Stimulated activated CD8-positive, alpha-beta memory T cell treated with anti-CD3 and anti-CD28 coated beads, Interleukin-7, amount 100 ng/mL, for 48 hours (primary cell): ENCODE measurements at regions not wholly inside any gene's neighbourhood (a gene's known extent, or its start where the extent isn't known, plus 50 kb on each side); places are given as distances from the start of the nearest gene placed in this dataset.

ENCODE experiments used
- DNase-seq, 2 donors: peaks; one replicate each; pipeline ENCODE4 v3.0.0-alpha.2; 2020; ENCODE audit warnings: low read depth in 1 of 2; ENCODE audit errors: extremely low read depth in 1 of 2

DNA sequence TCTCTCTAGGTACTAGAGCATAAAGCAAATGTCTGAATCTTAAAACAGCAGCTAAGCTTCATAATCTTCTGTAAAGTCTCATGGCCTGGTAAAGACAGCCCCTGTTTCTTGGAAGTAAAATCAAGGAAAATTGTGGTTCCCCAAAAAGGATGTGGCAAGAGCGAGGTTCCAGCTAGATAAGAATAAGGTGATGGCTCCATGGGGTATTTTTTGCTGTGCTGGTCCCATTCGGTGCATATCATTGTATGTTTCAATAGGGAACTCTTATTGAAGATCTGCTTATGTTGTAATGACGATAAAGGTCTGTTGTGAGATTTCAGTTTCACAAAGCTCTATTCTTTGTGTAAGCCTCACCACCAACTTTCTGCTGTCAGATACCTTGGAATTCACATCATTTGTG is 316.9 kb upstream of the NOCT start:
- DNase-seq, result no peak

GRCh38 chr4:138697851-138698250 is 317.7 kb upstream of the NOCT start:
- no peak for DNase-seq

GRCh38 chr4:138696771-138697170 is 318.8 kb upstream of the NOCT start:
- no peak for DNase-seq

DNA sequence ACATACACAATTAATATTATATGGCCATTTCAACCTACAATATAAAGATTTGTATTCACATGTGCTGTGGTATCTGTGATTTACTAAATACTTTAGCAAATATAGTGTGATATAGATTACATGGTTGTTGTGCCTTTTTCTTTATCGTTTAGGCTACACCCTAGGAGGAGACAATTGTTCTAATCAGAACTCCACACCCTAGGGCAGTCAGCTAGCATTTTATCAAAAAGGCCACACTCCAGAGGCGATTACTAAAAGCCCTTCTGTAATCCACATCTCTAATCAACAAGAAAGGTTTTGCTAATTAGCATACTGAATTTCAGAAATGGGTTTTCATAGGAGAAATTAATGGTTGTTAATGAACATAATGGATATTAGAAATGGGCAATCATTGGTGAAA is 319.5 kb upstream of the NOCT start:
- no peak for DNase-seq

- DNase-seq, result no peak
These were observed 322.1 kb upstream of the NOCT start for GRCh38 chr4:138693526-138693925.

DNA sequence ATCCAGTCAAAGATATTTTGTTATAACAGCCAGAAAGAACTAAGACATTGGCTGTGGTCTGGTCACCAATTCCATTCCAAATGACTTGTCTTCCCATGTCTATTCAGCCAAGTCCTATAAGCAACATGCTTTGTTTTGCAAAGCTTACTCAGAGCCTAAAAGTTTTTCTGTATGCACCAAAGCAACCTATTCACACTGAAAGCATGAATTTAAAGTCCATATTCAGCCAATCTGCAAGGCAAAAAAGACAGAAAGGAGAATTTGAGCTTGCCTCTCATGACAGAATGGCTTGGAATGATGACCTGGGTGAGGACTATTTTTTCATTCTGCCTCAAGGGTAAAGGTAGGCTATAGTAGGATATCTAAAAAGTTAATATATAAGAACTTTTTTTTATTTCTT is 323.2 kb upstream of the NOCT start:
- DNase-seq, result no peak

GRCh38 chr4:138689593-138689992 is 326.0 kb upstream of the NOCT start:
- DNase-seq, result no peak

DNA sequence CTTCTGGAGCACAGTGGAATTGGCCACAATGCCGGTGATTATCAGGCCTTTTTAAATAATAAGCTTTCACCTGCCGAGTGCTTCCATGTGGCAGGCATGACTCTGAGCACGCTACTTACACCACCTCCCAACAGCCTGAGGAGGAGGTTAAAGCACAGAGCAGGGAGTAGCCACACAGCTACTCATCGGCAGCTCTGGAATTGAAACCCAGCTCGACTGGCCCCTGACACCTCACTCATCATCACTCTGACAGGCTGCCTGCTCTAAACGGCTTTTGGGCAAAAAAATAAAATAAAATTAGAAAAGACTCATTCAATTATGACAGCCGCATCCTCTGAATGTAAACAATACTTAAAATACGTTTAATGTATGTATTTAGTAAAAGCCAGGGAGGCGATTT is 326.4 kb upstream of the NOCT start:
- DNase-seq, result no peak

GRCh38 chr4:138688408-138689085 is 327.0 kb upstream of the NOCT start:
- DNase-seq, result no peak

DNA sequence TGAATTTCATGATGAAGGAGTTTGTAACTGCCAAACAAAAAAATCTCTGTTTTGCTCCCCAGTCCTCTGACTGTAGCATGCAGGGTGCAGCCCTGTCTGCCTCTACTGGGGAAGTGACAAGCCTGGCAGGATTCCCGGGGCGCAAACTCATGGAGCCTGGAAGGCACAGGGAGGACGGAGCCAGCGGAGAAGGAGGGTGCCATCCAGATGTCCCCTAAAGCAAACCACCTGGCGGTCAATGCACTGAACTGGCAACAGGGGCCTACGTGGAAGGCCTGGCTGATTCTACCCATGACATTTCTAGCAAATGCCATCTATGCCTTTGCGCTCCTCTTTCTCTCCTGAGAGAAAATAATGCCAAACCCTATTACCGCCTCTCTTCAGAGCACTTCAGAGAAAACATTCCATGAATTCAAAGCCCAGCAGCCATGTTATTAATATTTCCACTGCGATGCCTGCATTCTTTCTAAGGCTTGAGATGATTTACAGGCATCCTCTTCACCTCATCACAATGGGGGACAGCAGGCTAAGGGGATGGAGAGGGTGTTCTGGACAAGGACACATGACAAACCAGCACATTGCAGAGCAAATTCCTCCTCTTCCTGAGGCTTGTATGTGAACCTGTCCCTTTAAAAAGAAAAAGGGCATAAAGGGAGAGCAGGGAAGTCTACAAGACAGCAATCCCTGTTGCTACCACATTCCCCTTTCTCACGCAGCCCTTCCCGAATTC is 329.3 kb upstream of the NOCT start:
- no peak for DNase-seq

DNA sequence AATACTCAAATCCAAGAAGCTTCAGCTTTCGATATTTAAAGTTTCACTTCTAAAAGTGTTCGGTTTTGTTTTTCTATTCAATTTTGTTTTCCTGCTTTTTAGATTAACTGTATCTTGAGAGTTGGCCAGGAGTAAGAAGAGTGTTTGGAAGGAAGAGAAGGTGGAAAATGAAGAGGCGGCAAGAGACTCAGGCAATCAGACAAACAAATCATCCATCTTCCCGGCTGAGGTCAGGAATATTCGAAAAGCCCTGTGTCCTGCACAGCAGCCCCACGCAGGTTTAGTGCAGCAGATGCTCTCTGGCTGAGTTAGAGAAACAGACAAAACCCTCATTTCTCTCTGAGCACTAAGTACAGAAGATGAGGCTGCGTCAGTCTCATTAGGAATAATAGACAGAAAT is 330.3 kb upstream of the NOCT start:
- DNase-seq, result no peak

DNA sequence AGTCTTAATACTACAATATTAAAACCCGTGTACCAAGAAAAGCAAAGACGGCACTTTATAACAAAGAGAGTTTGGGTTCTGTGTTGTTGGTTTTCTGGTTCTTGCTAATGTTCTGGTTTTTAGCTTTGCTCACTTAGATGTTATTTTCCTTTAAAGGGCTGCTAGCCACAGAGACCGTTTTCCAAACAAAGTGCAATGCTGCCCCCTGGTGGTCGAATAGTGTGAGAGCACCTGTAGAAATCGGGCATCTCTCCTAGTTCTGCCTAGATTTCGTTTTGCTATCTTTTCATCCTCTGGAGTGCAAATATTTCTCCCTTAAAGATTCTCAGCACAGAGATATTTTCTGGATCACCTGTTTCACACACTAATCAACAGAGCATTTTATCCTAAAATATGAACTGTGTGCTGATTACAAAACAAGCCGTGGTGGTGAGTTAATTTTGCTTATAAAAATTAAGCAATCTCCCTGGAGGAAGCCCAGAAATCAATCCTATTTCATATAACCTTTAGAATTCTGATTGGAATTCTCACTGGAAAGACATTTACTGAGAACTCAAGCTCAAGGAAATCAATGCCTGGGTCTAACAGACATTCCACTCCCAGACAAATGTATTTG is 334.5 kb upstream of the NOCT start:
- DNase-seq, result peak; percentile 24 to 31

DNA sequence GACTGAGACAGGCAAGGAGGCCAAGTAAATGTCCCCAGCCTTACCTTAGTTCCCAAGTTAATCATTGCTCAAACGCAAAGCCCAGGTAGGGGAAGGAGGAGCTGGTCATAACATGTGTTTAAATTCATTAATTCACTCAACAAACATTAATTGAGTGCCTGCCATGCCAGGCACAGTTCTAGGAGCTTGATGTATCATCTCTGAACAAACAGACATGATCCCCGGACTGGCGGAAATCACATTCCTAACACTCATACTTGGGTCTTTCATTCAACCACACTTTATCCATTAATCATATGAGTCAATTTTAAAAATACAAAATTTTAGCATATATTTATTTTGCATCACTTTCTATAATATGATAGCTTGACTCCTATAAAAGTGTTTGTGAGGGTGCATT is 335.3 kb upstream of the NOCT start:
- no peak for DNase-seq

DNA sequence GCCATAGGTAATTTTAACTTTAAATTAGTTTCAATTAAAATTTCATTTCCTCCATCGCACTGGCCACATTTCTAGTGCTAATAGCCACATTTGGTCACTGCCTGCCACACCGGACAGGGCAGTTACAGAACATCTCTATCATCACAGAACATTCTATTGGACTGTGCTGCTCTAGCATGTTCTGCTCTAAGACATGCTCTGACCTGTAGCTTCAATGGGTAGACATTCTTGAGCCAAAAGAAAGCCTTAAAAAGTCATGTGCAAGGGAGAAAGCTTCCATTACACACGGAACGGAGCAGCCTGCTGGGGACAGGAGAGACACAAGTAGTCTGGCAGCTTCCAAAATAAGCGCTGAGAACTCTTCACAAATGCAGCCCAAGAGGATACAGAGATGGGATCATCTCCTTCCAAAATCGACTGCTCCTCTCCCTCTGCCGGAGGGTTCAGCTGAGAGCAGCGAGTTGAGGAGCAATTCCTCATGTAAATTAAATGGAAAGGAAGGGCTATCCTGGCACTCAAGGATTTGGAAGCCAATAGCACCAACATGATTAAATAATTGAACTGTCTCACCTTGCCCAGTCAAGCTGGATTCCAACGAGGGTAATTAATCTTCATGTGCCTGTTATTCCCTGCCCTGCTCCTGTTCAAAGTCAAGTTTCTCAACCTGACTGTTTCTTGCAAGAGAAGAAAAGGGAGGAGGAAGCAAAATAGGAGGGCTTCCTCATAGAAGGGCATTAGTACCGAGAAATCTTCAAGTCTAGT is 336.4 kb upstream of the NOCT start:
- no peak for DNase-seq

- DNase-seq, result no peak
These were observed 337.8 kb upstream of the NOCT start for GRCh38 chr4:138677748-138678147.

GRCh38 chr4:138677212-138677611 is 338.4 kb upstream of the NOCT start:
- DNase-seq, result no peak

GRCh38 chr4:138675685-138676084 is 339.9 kb upstream of the NOCT start:
- no peak for DNase-seq

DNA sequence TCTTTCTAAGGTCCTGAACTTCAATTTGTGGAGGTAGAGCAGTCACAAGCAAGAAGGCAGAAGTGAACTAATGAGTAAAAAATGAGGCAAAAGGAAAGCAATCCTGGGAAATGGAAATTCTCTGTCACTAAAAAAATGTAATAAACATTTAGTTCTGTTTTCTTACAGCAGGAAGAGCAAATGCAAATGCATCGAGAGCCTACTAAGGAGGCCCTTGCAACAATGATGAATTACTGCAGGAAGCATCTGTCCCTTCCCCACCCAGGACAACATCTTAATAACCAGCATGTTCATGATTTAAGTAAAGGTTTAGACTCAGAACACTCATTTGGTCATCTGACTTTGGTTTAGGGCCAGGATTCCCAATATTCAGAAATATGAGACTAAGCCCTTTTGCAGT is 341.4 kb upstream of the NOCT start:
- no peak for DNase-seq

GRCh38 chr4:138673053-138673452 is 342.5 kb upstream of the NOCT start:
- no peak for DNase-seq

- no peak for DNase-seq
These were observed 343.1 kb upstream of the NOCT start for GRCh38 chr4:138672393-138672976.

DNA sequence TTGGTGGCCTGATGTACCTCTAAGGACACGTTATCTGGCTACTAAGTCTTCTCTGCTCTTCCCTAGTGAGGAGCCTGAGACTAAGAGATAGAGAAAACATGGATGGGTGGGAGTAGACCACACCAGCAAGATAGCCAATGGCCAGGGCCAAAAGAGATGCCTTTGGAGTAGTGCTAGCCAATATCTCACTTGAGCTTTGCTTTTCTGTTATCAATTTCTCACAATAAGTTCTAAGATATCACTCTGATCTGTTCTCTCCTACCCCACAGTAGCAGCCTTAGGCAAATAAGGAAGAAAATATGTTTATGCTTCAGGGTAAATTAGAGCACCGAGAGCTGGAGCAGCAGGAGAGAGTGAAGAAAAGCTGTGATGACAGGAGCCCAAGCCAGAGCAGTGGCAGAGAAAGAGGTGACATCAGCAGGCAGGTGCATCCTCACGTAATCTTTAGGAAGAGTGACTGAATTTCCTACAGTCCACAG is 343.9 kb upstream of the NOCT start:
- no peak for DNase-seq
